ENCODE measurements at regions not wholly inside any gene's neighbourhood (a gene's known extent, or its start where the extent isn't known, plus 50 kb on each side); places are given as distances from the start of the nearest gene placed in this dataset.

GRCh38 chr6:159102373-159103160 lies 57.8 kb upstream of the TAGAP start:
- H2AK5ac ChIP-seq (ENCODE audit: low read length) = no peak overlapping the region
- no peaks in the 10 kb centered on the region for H3K4me1 ChIP-seq (ENCODE audit: control insufficient read depth in 1 of 2, insufficient read depth in 2 of 2, low read length in 2 of 2)
- no peaks in the 10 kb centered on the region for H3K79me1 ChIP-seq (ENCODE audit: low read length)
- no peaks in the 10 kb centered on the region for H3K27me3 ChIP-seq (ENCODE audit: insufficient read depth, low read length)
- no CpG with 5 or more reads among the region's 5 CpGs for WGBS (ENCODE audit: extremely low coverage, insufficient coverage, insufficient read length)
- H3K4ac ChIP-seq (ENCODE audit: low read depth, low read length) = no peak overlapping the region
- H3K9ac ChIP-seq (ENCODE audit: low read length) = no peak overlapping the region
- no peak overlapping the region for H2BK12ac ChIP-seq (ENCODE audit: low read length)
- H3K18ac ChIP-seq (ENCODE audit: low read length) = no peak overlapping the region
- no peak overlapping the region for H3K4me3 ChIP-seq (ENCODE audit: low read depth, low read length)
- DNase-seq = no peak
- no peak overlapping the region for H3K27ac ChIP-seq (ENCODE audit: low read depth, low read length)
- H3K14ac ChIP-seq (ENCODE audit: low read length) = no peak overlapping the region
- no peak overlapping the region for H2BK5ac ChIP-seq (ENCODE audit: low read depth, low read length, poor library complexity)
- H3K4me2 ChIP-seq (ENCODE audit: low read length) = no peak overlapping the region
- no peak overlapping the region for H4K8ac ChIP-seq (ENCODE audit: low read depth, low read length)
- H3K23ac ChIP-seq (ENCODE audit: low read length) = no peak overlapping the region
- no peak overlapping the region for H2BK120ac ChIP-seq (ENCODE audit: insufficient read depth, low read length, poor library complexity)
- peaks cover 2% of the 10 kb centered on the region for H3K9me3 ChIP-seq (ENCODE audit: insufficient read depth, low read depth, low read length)
- no peaks in the 10 kb centered on the region for H3K36me3 ChIP-seq (ENCODE audit: control insufficient read depth in 1 of 2, insufficient read depth in 2 of 2, low read length in 2 of 2)
- H4K12ac ChIP-seq (ENCODE audit: low read depth, low read length) = no peak overlapping the region
- H2AFZ ChIP-seq (ENCODE audit: insufficient read depth, low read length, poor library complexity) = no peak overlapping the region
- no peaks in the 10 kb centered on the region for H3K79me2 ChIP-seq (ENCODE audit: control insufficient read depth, insufficient read depth, low read length, poor library complexity)
- H4K91ac ChIP-seq (ENCODE audit: low read depth, low read length) = no peak overlapping the region

GRCh38 chr6:159101656-159102055 lies 56.9 kb upstream of the TAGAP start:
- H2AFZ ChIP-seq (ENCODE audit: insufficient read depth, low read length, poor library complexity) = no peak overlapping the region
- H4K12ac ChIP-seq (ENCODE audit: low read depth, low read length) = no peak overlapping the region
- no peaks in the 10 kb centered on the region for H3K4me1 ChIP-seq (ENCODE audit: control insufficient read depth in 1 of 2, insufficient read depth in 2 of 2, low read length in 2 of 2)
- no peaks in the 10 kb centered on the region for H3K79me2 ChIP-seq (ENCODE audit: control insufficient read depth, insufficient read depth, low read length, poor library complexity)
- H3K27ac ChIP-seq (ENCODE audit: low read depth, low read length) = no peak overlapping the region
- H3K79me1 ChIP-seq (ENCODE audit: low read length) = no peaks in the 10 kb centered on the region
- H3K27me3 ChIP-seq (ENCODE audit: insufficient read depth, low read length) = no peaks in the 10 kb centered on the region
- no peak overlapping the region for H3K23ac ChIP-seq (ENCODE audit: low read length)
- no peak for DNase-seq
- no peak overlapping the region for H3K4me2 ChIP-seq (ENCODE audit: low read length)
- no peak overlapping the region for H4K91ac ChIP-seq (ENCODE audit: low read depth, low read length)
- H3K9ac ChIP-seq (ENCODE audit: low read length) = no peak overlapping the region
- H3K4me3 ChIP-seq (ENCODE audit: low read depth, low read length) = no peak overlapping the region
- H3K36me3 ChIP-seq (ENCODE audit: control insufficient read depth in 1 of 2, insufficient read depth in 2 of 2, low read length in 2 of 2) = no peaks in the 10 kb centered on the region
- H2BK120ac ChIP-seq (ENCODE audit: insufficient read depth, low read length, poor library complexity) = no peak overlapping the region
- no peak overlapping the region for H3K18ac ChIP-seq (ENCODE audit: low read length)
- H2BK5ac ChIP-seq (ENCODE audit: low read depth, low read length, poor library complexity) = no peak overlapping the region
- peaks cover 2% of the 10 kb centered on the region for H3K9me3 ChIP-seq (ENCODE audit: insufficient read depth, low read depth, low read length)
- no peak overlapping the region for H3K4ac ChIP-seq (ENCODE audit: low read depth, low read length)
- WGBS (ENCODE audit: extremely low coverage, insufficient coverage, insufficient read length) = no CpG with 5 or more reads among the region's 11 CpGs
- H3K14ac ChIP-seq (ENCODE audit: low read length) = no peak overlapping the region
- H4K8ac ChIP-seq (ENCODE audit: low read depth, low read length) = no peak overlapping the region
- no peak overlapping the region for H2BK12ac ChIP-seq (ENCODE audit: low read length)
- no peak overlapping the region for H2AK5ac ChIP-seq (ENCODE audit: low read length)

- no peak overlapping the region for H4K8ac ChIP-seq (ENCODE audit: low read depth, low read length)
- no peaks in the 10 kb centered on the region for H3K4me1 ChIP-seq (ENCODE audit: control insufficient read depth in 1 of 2, insufficient read depth in 2 of 2, low read length in 2 of 2)
- no peak overlapping the region for H2BK5ac ChIP-seq (ENCODE audit: low read depth, low read length, poor library complexity)
- H3K9me3 ChIP-seq (ENCODE audit: insufficient read depth, low read depth, low read length) = peaks cover 4% of the 10 kb centered on the region
- no peak overlapping the region for H2BK120ac ChIP-seq (ENCODE audit: insufficient read depth, low read length, poor library complexity)
- H4K91ac ChIP-seq (ENCODE audit: low read depth, low read length) = no peak overlapping the region
- no peak overlapping the region for H3K4ac ChIP-seq (ENCODE audit: low read depth, low read length)
- no peak overlapping the region for H3K14ac ChIP-seq (ENCODE audit: low read length)
- H3K18ac ChIP-seq (ENCODE audit: low read length) = no peak overlapping the region
- H2AK5ac ChIP-seq (ENCODE audit: low read length) = no peak overlapping the region
- no peak overlapping the region for H3K23ac ChIP-seq (ENCODE audit: low read length)
- H3K4me2 ChIP-seq (ENCODE audit: low read length) = no peak overlapping the region
- H3K9ac ChIP-seq (ENCODE audit: low read length) = no peak overlapping the region
- H4K12ac ChIP-seq (ENCODE audit: low read depth, low read length) = no peak overlapping the region
- H2BK12ac ChIP-seq (ENCODE audit: low read length) = no peak overlapping the region
- H3K79me1 ChIP-seq (ENCODE audit: low read length) = no peaks in the 10 kb centered on the region
- no peak overlapping the region for H3K4me3 ChIP-seq (ENCODE audit: low read depth, low read length)
- no peak overlapping the region for H3K27ac ChIP-seq (ENCODE audit: low read depth, low read length)
- WGBS (ENCODE audit: extremely low coverage, insufficient coverage, insufficient read length) = no CpG with 5 or more reads among the region's 15 CpGs
- no peaks in the 10 kb centered on the region for H3K36me3 ChIP-seq (ENCODE audit: control insufficient read depth in 1 of 2, insufficient read depth in 2 of 2, low read length in 2 of 2)
- no peak for DNase-seq
- H3K27me3 ChIP-seq (ENCODE audit: insufficient read depth, low read length) = no peaks in the 10 kb centered on the region
- H2AFZ ChIP-seq (ENCODE audit: insufficient read depth, low read length, poor library complexity) = no peak overlapping the region
- no peaks in the 10 kb centered on the region for H3K79me2 ChIP-seq (ENCODE audit: control insufficient read depth, insufficient read depth, low read length, poor library complexity)
Measured at GRCh38 chr6:159100395-159101182, 55.8 kb upstream of the TAGAP start.

- Histone ChIP-seq H2BK120ac (ENCODE audit: insufficient read depth, low read length, poor library complexity) (no peak overlapping the region), H3K36me3 (ENCODE audit: control insufficient read depth in 1 of 2, insufficient read depth in 2 of 2, low read length in 2 of 2) (no peaks in the 10 kb centered on the region), H3K9ac (ENCODE audit: low read length) (no peak overlapping the region), H2AK5ac (ENCODE audit: low read length) (no peak overlapping the region), H2BK5ac (ENCODE audit: low read depth, low read length, poor library complexity) (no peak overlapping the region), H3K27me3 (ENCODE audit: insufficient read depth, low read length) (no peaks in the 10 kb centered on the region), H3K4ac (ENCODE audit: low read depth, low read length) (no peak overlapping the region), H3K4me1 (ENCODE audit: control insufficient read depth in 1 of 2, insufficient read depth in 2 of 2, low read length in 2 of 2) (no peaks in the 10 kb centered on the region), H3K4me2 (ENCODE audit: low read length) (no peak overlapping the region), H3K14ac (ENCODE audit: low read length) (no peak overlapping the region), H4K12ac (ENCODE audit: low read depth, low read length) (no peak overlapping the region), H3K79me2 (ENCODE audit: control insufficient read depth, insufficient read depth, low read length, poor library complexity) (no peaks in the 10 kb centered on the region), H3K9me3 (ENCODE audit: insufficient read depth, low read depth, low read length) (peaks cover 3% of the 10 kb centered on the region), H3K79me1 (ENCODE audit: low read length) (no peaks in the 10 kb centered on the region), H3K18ac (ENCODE audit: low read length) (no peak overlapping the region), H3K4me3 (ENCODE audit: low read depth, low read length) (no peak overlapping the region), H2AFZ (ENCODE audit: insufficient read depth, low read length, poor library complexity) (no peak overlapping the region), H4K8ac (ENCODE audit: low read depth, low read length) (no peak overlapping the region), H2BK12ac (ENCODE audit: low read length) (no peak overlapping the region), H3K23ac (ENCODE audit: low read length) (no peak overlapping the region), H4K91ac (ENCODE audit: low read depth, low read length) (no peak overlapping the region), H3K27ac (ENCODE audit: low read depth, low read length) (no peak overlapping the region)
- no CpG with 5 or more reads among the region's 3 CpGs for WGBS (ENCODE audit: extremely low coverage, insufficient coverage, insufficient read length)
- DNase-seq = peak; percentile 41 to 55
Measured at GRCh38 chr6:159099961-159100360, 55.2 kb upstream of the TAGAP start.
